ENCODE measurements at regions not wholly inside any gene's neighbourhood (a gene's known extent, or its start where the extent isn't known, plus 50 kb on each side); places are given as distances from the start of the nearest gene placed in this dataset.

DNA sequence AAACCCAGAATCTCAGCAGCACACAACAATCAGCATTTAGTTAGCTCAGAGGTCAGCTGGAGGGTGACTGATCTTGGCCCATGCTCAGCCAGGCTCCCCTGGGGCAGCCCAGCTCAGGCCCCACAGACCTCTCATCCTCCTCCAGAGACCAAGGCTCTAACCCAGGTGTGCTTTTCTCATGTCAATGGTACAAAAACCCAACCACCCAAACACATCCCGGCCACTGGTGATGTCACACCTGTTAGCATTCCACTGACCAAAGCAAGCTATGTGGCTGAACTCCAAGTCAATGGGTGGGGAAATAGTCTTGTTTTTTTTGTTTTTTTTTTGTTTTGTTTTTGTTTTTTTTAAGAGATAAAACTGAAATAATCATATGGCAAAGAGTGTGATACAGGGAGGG is 77.5 kb downstream of the CYTL1 start:
- FAIRE-seq (no peak), DNase-seq (ENCODE audit: low read depth) (no peak)
- TF ChIP-seq, protein P1, sequence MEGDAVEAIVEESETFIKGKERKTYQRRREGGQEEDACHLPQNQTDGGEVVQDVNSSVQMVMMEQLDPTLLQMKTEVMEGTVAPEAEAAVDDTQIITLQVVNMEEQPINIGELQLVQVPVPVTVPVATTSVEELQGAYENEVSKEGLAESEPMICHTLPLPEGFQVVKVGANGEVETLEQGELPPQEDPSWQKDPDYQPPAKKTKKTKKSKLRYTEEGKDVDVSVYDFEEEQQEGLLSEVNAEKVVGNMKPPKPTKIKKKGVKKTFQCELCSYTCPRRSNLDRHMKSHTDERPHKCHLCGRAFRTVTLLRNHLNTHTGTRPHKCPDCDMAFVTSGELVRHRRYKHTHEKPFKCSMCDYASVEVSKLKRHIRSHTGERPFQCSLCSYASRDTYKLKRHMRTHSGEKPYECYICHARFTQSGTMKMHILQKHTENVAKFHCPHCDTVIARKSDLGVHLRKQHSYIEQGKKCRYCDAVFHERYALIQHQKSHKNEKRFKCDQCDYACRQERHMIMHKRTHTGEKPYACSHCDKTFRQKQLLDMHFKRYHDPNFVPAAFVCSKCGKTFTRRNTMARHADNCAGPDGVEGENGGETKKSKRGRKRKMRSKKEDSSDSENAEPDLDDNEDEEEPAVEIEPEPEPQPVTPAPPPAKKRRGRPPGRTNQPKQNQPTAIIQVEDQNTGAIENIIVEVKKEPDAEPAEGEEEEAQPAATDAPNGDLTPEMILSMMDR (IDR thresholded peaks at IDR 0.05; ENCODE audit: insufficient read depth, low read length, severe bottlenecking), result no peak
- no peaks in the 10 kb centered on the region for H3K36me3 ChIP-seq (ENCODE audit: control insufficient read depth, insufficient read depth, low read length)
- H3K4me3 ChIP-seq (ENCODE audit: low read depth, low read length), result no peak overlapping the region
- no peaks in the 10 kb centered on the region for H3K27me3 ChIP-seq (ENCODE audit: control insufficient read depth, insufficient read depth, low read length)

DNA sequence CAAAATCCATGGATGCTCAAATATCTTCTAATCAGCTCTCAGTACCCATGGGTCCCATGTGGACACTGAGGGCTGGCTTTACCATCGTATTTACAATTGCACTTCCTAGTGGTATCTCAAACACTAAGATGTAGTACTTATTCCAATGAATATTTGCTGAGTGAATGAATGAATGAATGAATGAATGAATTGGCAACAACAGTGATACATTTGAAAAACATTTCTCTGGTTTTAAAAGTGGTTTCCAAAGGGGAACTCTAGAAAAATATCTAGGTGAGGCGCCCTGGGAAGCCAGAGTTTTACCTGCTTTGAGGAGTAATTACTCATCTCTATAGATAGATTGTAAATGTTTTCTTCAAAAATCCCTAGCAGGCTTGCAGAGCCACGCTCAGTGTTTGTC is 76.6 kb downstream of the CYTL1 start:
- TF ChIP-seq, protein P1 (IDR thresholded peaks at IDR 0.05; ENCODE audit: insufficient read depth, low read length, severe bottlenecking), result no peak
- no peak overlapping the region for H3K4me3 ChIP-seq (ENCODE audit: low read depth, low read length)
- no peaks in the 10 kb centered on the region for H3K27me3 ChIP-seq (ENCODE audit: control insufficient read depth, insufficient read depth, low read length)
- FAIRE-seq (no peak), DNase-seq (ENCODE audit: low read depth) (no peak)
- no peaks in the 10 kb centered on the region for H3K36me3 ChIP-seq (ENCODE audit: control insufficient read depth, insufficient read depth, low read length)

DNA sequence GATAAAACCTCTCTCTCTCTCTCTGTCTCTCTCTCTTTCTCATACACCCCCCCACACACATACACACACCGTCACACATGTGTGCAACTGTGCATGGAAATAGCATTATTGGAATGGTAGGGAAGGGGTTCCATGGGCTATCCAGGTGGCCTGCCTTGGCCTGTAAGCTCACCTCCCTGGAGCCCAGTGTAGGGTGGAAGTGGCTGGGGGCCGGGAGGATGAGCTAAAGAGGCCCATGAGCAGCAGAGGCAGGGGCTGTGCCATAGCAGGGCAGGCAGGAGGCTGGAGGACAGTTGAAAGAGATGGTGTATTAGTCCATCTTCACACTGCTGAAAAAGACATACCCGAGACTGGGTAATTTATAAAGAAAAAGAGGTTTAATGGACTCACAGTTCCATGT is 74.2 kb downstream of the CYTL1 start:
- TF ChIP-seq, protein P1 (IDR thresholded peaks at IDR 0.05; ENCODE audit: insufficient read depth, low read length, severe bottlenecking), result no peak
- Histone ChIP-seq H3K36me3 (ENCODE audit: control insufficient read depth, insufficient read depth, low read length) (no peaks in the 10 kb centered on the region), H3K4me3 (ENCODE audit: low read depth, low read length) (no peak overlapping the region), H3K27me3 (ENCODE audit: control insufficient read depth, insufficient read depth, low read length) (no peaks in the 10 kb centered on the region)
- DNase-seq (ENCODE audit: low read depth), result no peak
- no peak for FAIRE-seq

DNA sequence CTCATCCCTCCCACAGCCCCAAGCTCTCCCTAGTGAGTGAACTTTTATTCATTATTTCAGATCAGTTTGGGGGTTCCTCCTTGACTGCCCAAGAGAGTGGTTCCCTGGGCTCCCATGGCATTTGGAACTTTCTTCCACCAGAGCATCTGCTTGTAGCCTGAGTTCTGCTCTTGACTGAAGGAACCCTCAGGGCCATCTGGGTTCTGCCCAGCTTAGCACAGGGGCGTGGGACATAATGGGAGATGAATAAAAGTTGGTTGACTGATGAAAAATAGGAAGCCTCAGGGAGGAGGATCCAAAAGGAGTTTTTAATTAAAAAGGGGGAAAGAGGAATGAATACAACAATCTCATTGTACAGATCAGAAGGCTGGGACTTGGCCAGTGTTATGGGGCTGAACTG is 73.4 kb downstream of the CYTL1 start:
- DNase-seq (ENCODE audit: low read depth) (no peak), FAIRE-seq (no peak)
- TF ChIP-seq, protein P1 (IDR thresholded peaks at IDR 0.05; ENCODE audit: insufficient read depth, low read length, severe bottlenecking), result no peak

DNA sequence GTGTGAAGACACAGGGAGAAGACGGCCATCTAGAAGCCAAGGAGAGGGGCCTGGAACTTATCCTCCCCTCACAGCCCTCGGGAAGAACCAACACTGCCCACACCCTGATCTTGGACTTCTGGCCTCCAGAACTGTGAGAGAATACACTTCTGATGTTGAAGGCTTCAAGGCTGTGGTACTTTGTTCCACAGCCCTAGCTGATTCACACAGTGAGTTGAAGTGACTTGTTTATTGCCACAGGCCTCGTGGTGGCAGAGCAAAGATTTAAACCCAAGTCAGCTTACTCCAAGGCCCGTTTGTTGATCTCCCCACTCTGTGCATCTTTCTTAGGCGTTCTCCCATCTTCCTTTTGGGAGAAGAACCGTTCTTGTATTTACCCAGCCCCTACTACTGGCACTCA is 72.8 kb downstream of the CYTL1 start:
- H3K27me3 ChIP-seq (ENCODE audit: control insufficient read depth, insufficient read depth, low read length), result no peaks in the 10 kb centered on the region
- no peak for FAIRE-seq
- H3K36me3 ChIP-seq (ENCODE audit: control insufficient read depth, insufficient read depth, low read length), result no peaks in the 10 kb centered on the region
- no peak for DNase-seq (ENCODE audit: low read depth)
- H3K4me3 ChIP-seq (ENCODE audit: low read depth, low read length), result no peak overlapping the region
- TF ChIP-seq, protein P1 (IDR thresholded peaks at IDR 0.05; ENCODE audit: insufficient read depth, low read length, severe bottlenecking), result no peak

More for the DNA sequence above, 73.4 kb downstream of the CYTL1 start:
- no peaks in the 10 kb centered on the region for H3K36me3 ChIP-seq (ENCODE audit: control insufficient read depth, insufficient read depth, low read length)
- no peaks in the 10 kb centered on the region for H3K27me3 ChIP-seq (ENCODE audit: control insufficient read depth, insufficient read depth, low read length)
- H3K4me3 ChIP-seq (ENCODE audit: low read depth, low read length), result no peak overlapping the region

DNA sequence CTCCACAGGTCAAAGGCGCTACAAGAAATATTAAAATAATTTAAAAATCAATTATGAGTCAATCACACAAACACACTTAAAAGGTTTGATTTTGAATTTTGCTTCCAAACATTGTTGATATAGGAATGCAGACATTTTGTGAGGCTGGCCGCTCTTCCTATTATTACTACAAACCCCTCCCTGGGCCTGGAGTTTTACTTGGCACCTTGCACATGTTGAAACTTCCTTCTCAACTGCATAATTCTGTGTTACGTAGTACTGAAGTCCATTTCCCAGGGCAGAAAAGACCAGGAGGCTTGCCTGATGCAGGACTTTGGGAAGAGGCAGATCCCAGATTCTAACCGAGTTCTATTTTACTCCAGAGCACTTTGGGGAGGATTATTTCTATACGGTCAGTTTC is 71.5 kb downstream of the CYTL1 start:
- H3K27me3 ChIP-seq (ENCODE audit: control insufficient read depth, insufficient read depth, low read length), result no peaks in the 10 kb centered on the region
- H3K36me3 ChIP-seq (ENCODE audit: control insufficient read depth, insufficient read depth, low read length), result no peaks in the 10 kb centered on the region
- no peak for FAIRE-seq
- TF ChIP-seq, protein P1 (IDR thresholded peaks at IDR 0.05; ENCODE audit: insufficient read depth, low read length, severe bottlenecking), result no peak
- no peak for DNase-seq (ENCODE audit: low read depth)
- H3K4me3 ChIP-seq (ENCODE audit: low read depth, low read length), result no peak overlapping the region

Data from bronchial epithelial cell (primary cell).